ENCODE measurements at regions not wholly inside any gene's neighbourhood (a gene's known extent, or its start where the extent isn't known, plus 50 kb on each side); places are given as distances from the start of the nearest gene placed in this dataset.

- TF ChIP-seq GABPA (IDR thresholded peaks at IDR 0.05; ENCODE audit: low read depth) (no peak), CTCF (IDR thresholded peaks at IDR 0.05 in 2 of 3, conservative IDR thresholded peaks at IDR 0.05 in 1 of 3; ENCODE audit: control insufficient read depth in 2 of 3, extremely low read depth in 1 of 3, insufficient read depth in 1 of 3, low read depth in 3 of 3, low read length in 3 of 3) (no peak), POLR2A (IDR thresholded peaks at IDR 0.05; ENCODE audit: low read depth, low read length) (no peak), POLR2AphosphoS5 (IDR thresholded peaks at IDR 0.05; ENCODE audit: low read length) (no peak), CHD1 (IDR thresholded peaks at IDR 0.05; ENCODE audit: low read depth, low read length) (no peak), CEBPB (IDR thresholded peaks at IDR 0.05; ENCODE audit: borderline replicate concordance in 1 of 2, low read depth in 2 of 2, low read length in 2 of 2) (no peak), CREB1 (IDR thresholded peaks at IDR 0.05; ENCODE audit: low read depth) (no peak)
- TF ChIP-seq, protein P1, sequence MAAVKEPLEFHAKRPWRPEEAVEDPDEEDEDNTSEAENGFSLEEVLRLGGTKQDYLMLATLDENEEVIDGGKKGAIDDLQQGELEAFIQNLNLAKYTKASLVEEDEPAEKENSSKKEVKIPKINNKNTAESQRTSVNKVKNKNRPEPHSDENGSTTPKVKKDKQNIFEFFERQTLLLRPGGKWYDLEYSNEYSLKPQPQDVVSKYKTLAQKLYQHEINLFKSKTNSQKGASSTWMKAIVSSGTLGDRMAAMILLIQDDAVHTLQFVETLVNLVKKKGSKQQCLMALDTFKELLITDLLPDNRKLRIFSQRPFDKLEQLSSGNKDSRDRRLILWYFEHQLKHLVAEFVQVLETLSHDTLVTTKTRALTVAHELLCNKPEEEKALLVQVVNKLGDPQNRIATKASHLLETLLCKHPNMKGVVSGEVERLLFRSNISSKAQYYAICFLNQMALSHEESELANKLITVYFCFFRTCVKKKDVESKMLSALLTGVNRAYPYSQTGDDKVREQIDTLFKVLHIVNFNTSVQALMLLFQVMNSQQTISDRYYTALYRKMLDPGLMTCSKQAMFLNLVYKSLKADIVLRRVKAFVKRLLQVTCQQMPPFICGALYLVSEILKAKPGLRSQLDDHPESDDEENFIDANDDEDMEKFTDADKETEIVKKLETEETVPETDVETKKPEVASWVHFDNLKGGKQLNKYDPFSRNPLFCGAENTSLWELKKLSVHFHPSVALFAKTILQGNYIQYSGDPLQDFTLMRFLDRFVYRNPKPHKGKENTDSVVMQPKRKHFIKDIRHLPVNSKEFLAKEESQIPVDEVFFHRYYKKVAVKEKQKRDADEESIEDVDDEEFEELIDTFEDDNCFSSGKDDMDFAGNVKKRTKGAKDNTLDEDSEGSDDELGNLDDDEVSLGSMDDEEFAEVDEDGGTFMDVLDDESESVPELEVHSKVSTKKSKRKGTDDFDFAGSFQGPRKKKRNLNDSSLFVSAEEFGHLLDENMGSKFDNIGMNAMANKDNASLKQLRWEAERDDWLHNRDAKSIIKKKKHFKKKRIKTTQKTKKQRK (IDR thresholded peaks at IDR 0.05; ENCODE audit: low read depth, low read length), result no peak
- TF ChIP-seq, protein P2, sequence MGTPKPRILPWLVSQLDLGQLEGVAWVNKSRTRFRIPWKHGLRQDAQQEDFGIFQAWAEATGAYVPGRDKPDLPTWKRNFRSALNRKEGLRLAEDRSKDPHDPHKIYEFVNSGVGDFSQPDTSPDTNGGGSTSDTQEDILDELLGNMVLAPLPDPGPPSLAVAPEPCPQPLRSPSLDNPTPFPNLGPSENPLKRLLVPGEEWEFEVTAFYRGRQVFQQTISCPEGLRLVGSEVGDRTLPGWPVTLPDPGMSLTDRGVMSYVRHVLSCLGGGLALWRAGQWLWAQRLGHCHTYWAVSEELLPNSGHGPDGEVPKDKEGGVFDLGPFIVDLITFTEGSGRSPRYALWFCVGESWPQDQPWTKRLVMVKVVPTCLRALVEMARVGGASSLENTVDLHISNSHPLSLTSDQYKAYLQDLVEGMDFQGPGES (IDR thresholded peaks at IDR 0.05), result no peak
Observed at GRCh38 chr10:131490991-131491594, 179.6 kb upstream of the TCERG1L start.
